NCI-H526 (cell line): ENCODE measurements at regions not wholly inside any gene's neighbourhood (a gene's known extent, or its start where the extent isn't known, plus 50 kb on each side); places are given as distances from the start of the nearest gene placed in this dataset.
A peak's percentile ranks its signal among the peaks of the same experiment; 100 is the strongest.

Experiments used
- DNase-seq, 2 experiments: peaks; one replicate each; lab custom pipeline; 2025; lab: John Stamatoyannopoulos, UW

DNA sequence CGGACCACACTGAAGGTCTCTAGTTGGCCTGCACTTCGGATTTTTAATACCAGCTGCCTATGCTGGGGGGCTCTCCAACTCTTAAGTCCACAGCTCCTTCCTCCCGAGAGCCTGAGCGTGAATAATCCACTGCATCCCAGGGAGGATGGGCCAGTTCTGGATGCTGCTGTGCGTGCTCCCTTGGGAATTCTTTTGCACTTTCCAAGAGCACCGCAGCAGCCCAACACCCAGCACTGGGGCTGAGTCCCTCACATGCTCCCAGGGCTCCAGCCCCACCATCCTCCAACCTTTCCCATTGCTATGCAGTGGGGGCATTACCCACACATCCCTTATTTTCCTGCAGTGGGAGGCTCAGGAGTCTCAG is 136.4 kb upstream of the IQSEC1 start:
- peak in 1 of 2 experiments; percentile 16 for DNase-seq

DNA sequence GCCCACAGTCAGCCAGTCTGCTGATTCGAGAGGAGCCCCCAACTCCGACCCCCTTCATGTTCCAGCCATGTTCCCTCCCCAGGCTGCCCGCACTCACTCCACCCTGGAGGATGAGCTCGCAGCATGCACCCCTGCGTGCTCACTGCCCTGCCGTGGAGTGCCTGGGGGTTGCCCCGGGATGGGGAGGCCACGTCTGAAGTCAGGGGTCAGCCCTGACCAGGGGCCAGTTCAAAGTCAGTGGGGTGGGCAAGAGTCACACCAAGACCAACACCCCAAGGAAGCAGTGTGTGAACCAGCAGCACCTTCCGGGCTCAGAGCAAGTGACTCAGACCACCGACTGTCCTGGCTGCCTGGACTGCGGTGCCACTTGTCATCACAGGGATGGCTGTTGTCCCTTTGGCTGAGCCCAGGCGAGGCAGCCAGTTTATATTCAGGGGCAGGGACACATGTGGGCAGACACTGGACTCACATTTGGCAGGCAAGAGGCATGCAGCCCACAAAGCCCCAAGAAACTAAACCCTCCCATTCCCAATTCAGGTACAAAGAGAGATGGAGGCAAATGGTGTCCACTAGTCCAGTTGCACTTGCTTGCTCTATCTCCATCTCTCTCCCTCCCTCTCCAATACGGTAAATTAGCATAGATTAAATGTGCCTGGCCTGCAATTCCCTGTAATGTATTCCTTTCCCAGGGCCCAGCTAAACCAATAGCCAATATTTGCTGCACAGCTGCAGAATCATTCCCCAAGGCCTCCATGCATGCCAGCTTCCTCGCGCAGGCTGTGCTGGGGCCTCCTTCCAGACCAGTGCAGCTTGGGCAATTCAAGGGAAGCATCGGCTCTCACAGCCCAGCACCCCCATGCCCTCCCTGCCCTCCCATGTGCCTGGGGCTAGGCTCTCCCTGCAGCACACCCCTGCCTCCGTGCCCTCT is 135.7 kb upstream of the IQSEC1 start:
- DNase-seq, result no peak

DNA sequence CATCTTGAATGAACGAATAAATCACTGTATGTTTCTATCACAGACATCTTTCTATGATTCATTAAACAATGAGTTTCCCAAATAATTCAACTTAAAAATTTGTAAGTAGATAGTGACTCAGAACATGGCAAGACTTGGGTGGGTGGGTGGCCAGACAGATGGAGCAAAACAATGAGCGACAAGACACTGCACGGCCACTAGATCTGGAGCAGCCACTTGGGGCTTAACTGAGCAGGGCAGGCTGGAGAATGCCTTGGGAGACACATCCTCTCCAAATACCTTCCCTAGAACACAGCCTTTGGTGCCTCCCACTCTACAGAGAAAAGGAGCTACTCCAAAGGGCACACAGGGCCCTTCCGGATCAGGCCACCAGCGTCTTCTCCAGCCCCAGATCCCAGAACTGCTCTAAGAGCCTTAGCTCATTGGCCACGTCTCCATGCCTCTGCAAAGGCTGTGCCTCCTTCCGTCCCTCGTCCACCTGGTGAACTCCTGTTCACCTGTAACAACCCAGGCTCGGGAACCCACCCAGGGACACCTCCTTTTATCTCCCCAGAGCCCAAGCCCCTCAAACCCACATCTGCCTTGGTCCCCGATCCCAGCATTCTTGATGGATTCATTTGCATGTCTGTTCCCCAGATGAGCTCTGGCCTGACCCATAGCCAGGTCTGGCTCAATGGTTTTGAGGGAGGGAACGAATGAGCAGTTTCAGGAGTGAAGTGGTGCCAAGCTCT is 134.9 kb upstream of the IQSEC1 start:
- no peak for DNase-seq

DNA sequence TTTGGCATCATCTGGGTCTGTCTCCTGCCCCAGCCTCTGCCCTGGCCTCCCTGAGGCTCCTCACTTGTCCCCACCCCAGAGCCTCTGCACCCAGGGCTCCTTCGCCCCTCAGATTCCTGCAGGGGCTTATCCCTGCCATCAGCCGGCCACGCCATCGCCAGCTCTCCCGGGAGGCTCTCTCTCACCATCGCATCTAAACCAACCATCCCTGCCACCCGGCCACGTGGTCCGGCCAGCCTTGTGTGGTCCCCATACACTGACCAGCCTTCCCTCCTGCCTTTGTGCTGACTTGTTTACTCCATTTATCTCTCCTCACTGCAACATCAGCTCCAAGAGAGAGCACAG is 134.3 kb upstream of the IQSEC1 start:
- DNase-seq, result no peak

GRCh38 chr3:13206799-13207577 is 133.8 kb upstream of the IQSEC1 start:
- DNase-seq, result no peak

GRCh38 chr3:13205567-13206143 is 132.4 kb upstream of the IQSEC1 start:
- no peak for DNase-seq

DNA sequence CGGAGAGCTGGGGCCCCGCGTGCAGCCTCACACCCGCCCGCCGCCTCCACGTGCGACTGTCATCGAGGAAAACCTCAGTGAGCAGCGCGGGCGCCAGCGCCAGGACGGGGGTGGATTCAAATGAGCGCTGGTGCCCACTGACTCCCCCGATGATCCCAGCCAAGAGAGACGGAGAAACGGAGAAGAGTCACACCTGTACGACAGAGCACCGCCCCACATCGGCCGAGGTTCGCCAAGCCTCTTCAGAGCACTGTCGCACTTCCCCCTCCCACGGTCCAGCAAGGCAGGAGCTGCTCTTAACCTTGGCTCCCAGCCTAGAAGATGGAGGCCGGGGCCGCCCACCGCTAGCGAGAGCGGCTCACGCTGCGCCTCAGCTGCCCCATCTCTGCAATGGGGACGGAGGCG is 130.9 kb upstream of the IQSEC1 start:
- DNase-seq, result no peak

- DNase-seq, result no peak
Observed at GRCh38 chr3:13203398-13204176, 130.4 kb upstream of the IQSEC1 start.

- DNase-seq, result no peak
Observed at GRCh38 chr3:13202744-13203397, 129.6 kb upstream of the IQSEC1 start.

DNA sequence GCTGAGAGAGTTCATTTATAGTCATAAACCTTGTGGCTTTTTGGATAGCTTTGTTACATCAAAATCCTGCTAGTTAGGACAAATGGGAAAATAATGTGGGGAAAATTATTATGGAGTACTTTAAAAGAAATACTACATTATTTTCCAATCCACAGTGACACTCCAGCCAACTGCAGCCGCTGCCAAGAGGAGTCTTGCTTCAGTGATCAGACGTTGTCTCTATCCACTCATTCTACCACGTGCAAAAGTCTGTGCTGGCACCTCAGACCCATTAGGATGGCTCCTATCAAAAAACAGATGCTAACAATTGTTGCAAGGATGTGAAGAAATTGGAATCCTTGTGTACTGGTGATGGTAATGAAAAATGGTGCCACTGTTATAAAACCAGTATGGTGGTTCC is 128.6 kb upstream of the IQSEC1 start:
- DNase-seq, result no peak

DNA sequence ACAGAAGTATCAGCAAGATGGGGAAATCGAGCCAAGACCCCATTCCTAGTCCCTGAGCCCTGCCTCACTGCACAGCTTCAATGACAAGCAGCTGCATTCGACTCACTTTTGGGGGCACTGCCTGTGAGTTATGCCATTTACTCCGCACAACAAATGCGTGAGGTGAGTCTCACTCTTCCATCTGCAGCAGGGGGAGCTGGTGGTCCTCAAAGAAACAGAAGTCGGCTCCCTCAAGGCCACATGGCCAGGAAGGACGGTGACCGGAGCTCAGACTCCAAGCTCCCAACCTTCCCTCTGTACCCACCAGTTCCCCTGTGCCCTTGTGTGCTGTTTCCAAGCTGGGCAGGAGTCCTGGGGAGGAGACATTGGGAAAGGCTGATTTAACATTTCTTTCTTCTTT is 127.7 kb upstream of the IQSEC1 start:
- no peak for DNase-seq

DNA sequence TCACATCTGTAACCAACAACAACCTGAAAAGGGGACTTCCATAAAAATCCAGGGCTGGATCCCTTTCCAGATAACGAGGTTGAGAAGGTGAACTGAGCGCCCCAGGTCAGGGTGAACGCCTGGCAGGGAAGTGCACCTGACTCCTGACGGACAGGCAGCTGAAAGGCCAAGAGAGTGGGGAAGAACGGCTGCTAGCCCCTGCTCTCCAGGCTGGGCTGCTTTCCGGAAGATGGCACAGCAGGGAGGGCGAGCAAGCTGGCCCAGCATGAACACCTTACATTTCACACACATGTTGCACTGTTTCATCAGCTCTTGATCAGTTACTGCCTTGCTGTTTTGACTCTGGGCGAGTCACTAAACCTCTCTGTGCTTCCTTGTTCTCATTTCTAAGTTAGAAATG is 127.2 kb upstream of the IQSEC1 start:
- no peak for DNase-seq

GRCh38 chr3:13199899-13200451 is 126.7 kb upstream of the IQSEC1 start:
- no peak for DNase-seq

GRCh38 chr3:13199006-13199776 is 126.0 kb upstream of the IQSEC1 start:
- no peak for DNase-seq

DNA sequence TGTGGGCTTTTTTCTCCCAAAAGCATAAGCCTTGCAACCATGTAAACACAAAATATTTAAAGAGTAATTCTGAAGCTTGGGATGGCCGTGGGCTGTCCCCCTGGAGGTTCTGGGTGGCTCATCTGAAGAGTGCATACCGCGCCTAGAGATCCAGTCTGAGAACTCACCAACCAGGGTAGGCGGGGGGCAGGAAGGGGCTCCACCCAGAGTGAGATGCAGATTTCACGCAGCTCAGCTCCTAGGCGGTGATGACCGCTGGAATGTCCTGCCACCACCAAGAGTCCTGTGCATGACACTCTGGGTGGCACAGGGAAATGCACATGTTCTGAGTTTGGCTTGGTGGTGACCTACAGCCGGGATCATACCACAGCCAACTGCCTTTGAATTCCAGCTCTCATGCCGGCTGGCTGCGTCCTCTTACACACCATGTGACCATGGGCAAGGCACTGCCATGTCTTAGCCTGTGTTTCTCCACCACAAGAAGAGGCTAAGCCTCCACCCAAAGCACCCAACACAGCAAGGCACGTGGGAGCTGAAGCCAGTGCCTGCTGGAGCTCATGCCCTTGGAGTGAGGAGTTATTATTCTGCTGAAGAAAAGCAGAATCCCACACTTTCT is 125.1 kb upstream of the IQSEC1 start:
- DNase-seq, result no peak

DNA sequence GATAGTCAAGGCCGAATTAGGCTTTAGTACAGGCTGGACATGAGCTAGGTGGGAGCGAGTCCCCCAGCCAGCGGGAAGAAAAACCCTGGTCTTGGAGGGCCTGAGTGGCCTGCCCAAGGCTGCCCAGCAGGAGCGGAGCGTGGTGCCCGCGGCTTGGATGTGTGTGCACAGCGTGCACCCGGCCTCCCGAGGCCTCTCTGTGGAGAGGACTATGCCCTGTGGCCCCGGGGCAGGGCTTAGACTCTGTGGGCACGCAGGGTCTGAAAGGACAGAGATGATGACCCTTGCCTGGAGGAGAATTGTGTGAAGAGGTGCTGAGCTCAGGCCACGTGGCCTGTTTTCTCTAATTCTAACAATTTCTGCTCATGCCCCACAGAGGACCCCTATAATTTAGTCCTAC is 124.6 kb upstream of the IQSEC1 start:
- DNase-seq, result no peak

- no peak for DNase-seq
Observed at GRCh38 chr3:13197281-13197680, 124.1 kb upstream of the IQSEC1 start.

- DNase-seq, result no peak
Observed at GRCh38 chr3:13195374-13195773, 122.1 kb upstream of the IQSEC1 start.
